Skeletal muscle tissue (tissue), 3 donors: ENCODE measurements at regions not wholly inside any gene's neighbourhood (a gene's known extent, or its start where the extent isn't known, plus 50 kb on each side); places are given as distances from the start of the nearest gene placed in this dataset.

Experiments
- H3K27ac ChIP-seq: one replicate; pipeline ENCODE4 v1.7.0; 2013; ENCODE audit warnings: mild to moderate bottlenecking, low read depth, low read length, inconsistent platforms
- H3K27me3 ChIP-seq, 3 donors: one replicate each; pipeline ENCODE4 v1.7.0; 2013; ENCODE audit warnings: low read length in 3 of 3; ENCODE audit not compliant: control insufficient read depth in 3 of 3, insufficient read depth in 3 of 3
- H3K36me3 ChIP-seq, 3 donors: one replicate each; pipeline ENCODE4 v1.7.0; 2013; ENCODE audit warnings: low read length in 3 of 3; ENCODE audit not compliant: control insufficient read depth in 3 of 3, insufficient read depth in 3 of 3
- H3K4me1 ChIP-seq, 3 donors: one replicate each; pipeline ENCODE4 v1.7.0; 2013; ENCODE audit warnings: low read length in 3 of 3, mild to moderate bottlenecking in 3 of 3; ENCODE audit not compliant: control insufficient read depth in 3 of 3, insufficient read depth in 3 of 3
- H3K4me3 ChIP-seq, 3 donors: one replicate each; pipeline ENCODE4 v1.7.0; 2013; ENCODE audit warnings: low read length in 3 of 3
- H3K9ac ChIP-seq, 3 donors: one replicate each; pipeline ENCODE4 v1.7.0; 2013; ENCODE audit warnings: low read length in 3 of 3, mild to moderate bottlenecking in 3 of 3, moderate library complexity in 2 of 3, low read depth in 1 of 3
- H3K9me3 ChIP-seq, 3 donors: one replicate each; pipeline ENCODE4 v1.7.0; 2013; ENCODE audit warnings: low read length in 3 of 3; ENCODE audit not compliant: control insufficient read depth in 3 of 3
- donor health status: Osteomylitis.

GRCh38 chr16:51762081-51762996, 611.3 kb upstream of the SALL1 start:
- H3K36me3 ChIP-seq: no peaks in the 10 kb centered on the region
- H3K27me3 ChIP-seq: peaks cover 0 to 19% (median 3%) of the 10 kb centered on the region in 3 donors
- no peak overlapping the region for H3K27ac ChIP-seq
- H3K9ac ChIP-seq: no peak overlapping the region
- H3K4me1 ChIP-seq: no peaks in the 10 kb centered on the region
- no peaks in the 10 kb centered on the region for H3K9me3 ChIP-seq
- H3K4me3 ChIP-seq: no peak overlapping the region

- no peaks in the 10 kb centered on the region for H3K4me1 ChIP-seq
- no peaks in the 10 kb centered on the region for H3K9me3 ChIP-seq
- H3K36me3 ChIP-seq: no peaks in the 10 kb centered on the region
- no peak overlapping the region for H3K9ac ChIP-seq
- H3K4me3 ChIP-seq: no peak overlapping the region
- H3K27me3 ChIP-seq: peaks cover 0 to 19% (median 3%) of the 10 kb centered on the region in 3 donors
- H3K27ac ChIP-seq: no peak overlapping the region
Observed at GRCh38 chr16:51761001-51761400, 609.9 kb upstream of the SALL1 start.

GRCh38 chr16:51759999-51760398, 608.9 kb upstream of the SALL1 start:
- no peak overlapping the region for H3K4me3 ChIP-seq
- no peak overlapping the region for H3K9ac ChIP-seq
- H3K36me3 ChIP-seq: no peaks in the 10 kb centered on the region
- H3K4me1 ChIP-seq: no peaks in the 10 kb centered on the region
- H3K9me3 ChIP-seq: no peaks in the 10 kb centered on the region
- peaks cover 0 to 22% (median 3%) of the 10 kb centered on the region in 3 donors for H3K27me3 ChIP-seq
- no peak overlapping the region for H3K27ac ChIP-seq

- no peaks in the 10 kb centered on the region for H3K9me3 ChIP-seq
- no peak overlapping the region for H3K27ac ChIP-seq
- no peak overlapping the region for H3K9ac ChIP-seq
- no peak overlapping the region for H3K4me3 ChIP-seq
- no peaks in the 10 kb centered on the region for H3K36me3 ChIP-seq
- peaks cover 0 to 26% (median 3%) of the 10 kb centered on the region in 3 donors for H3K27me3 ChIP-seq
- H3K4me1 ChIP-seq: no peaks in the 10 kb centered on the region
Observed at GRCh38 chr16:51759329-51759728, 608.3 kb upstream of the SALL1 start.

- Histone ChIP-seq H3K27ac (no peak overlapping the region), H3K36me3 (no peaks in the 10 kb centered on the region), H3K9me3 (no peaks in the 10 kb centered on the region), H3K4me1 (no peaks in the 10 kb centered on the region), H3K27me3 (peaks cover 0 to 26% (median 3%) of the 10 kb centered on the region in 3 donors), H3K9ac (no peak overlapping the region), H3K4me3 (no peak overlapping the region)
Observed at GRCh38 chr16:51757921-51758479, 606.9 kb upstream of the SALL1 start.

GRCh38 chr16:51757505-51757904, 606.4 kb upstream of the SALL1 start:
- Histone ChIP-seq H3K27me3 (peaks cover 0 to 23% (median 3%) of the 10 kb centered on the region in 3 donors), H3K9me3 (no peaks in the 10 kb centered on the region), H3K4me3 (no peak overlapping the region), H3K4me1 (no peaks in the 10 kb centered on the region), H3K36me3 (no peaks in the 10 kb centered on the region), H3K9ac (no peak overlapping the region), H3K27ac (no peak overlapping the region)

GRCh38 chr16:51757124-51757470, 606.0 kb upstream of the SALL1 start:
- Histone ChIP-seq H3K4me1 (no peaks in the 10 kb centered on the region), H3K4me3 (no peak overlapping the region), H3K9ac (no peak overlapping the region), H3K9me3 (no peaks in the 10 kb centered on the region), H3K36me3 (no peaks in the 10 kb centered on the region), H3K27me3 (peaks cover 0 to 20% (median 3%) of the 10 kb centered on the region in 3 donors), H3K27ac (no peak overlapping the region)

- Histone ChIP-seq H3K27me3 (peaks cover 0 to 18% (median 3%) of the 10 kb centered on the region in 3 donors), H3K36me3 (no peaks in the 10 kb centered on the region), H3K4me3 (no peak overlapping the region), H3K9ac (no peak overlapping the region), H3K4me1 (no peaks in the 10 kb centered on the region), H3K9me3 (no peaks in the 10 kb centered on the region), H3K27ac (no peak overlapping the region)
Observed at GRCh38 chr16:51756447-51757123, 605.5 kb upstream of the SALL1 start.

GRCh38 chr16:51755577-51756355, 604.7 kb upstream of the SALL1 start:
- Histone ChIP-seq H3K4me1 (no peaks in the 10 kb centered on the region), H3K9me3 (no peaks in the 10 kb centered on the region), H3K27ac (no peak overlapping the region), H3K9ac (no peak overlapping the region), H3K36me3 (no peaks in the 10 kb centered on the region), H3K4me3 (no peak overlapping the region), H3K27me3 (peaks cover 0 to 13% (median 0%) of the 10 kb centered on the region in 3 donors)
